Right renal pelvis (tissue), 4 donors: ENCODE measurements at regions not wholly inside any gene's neighbourhood (a gene's known extent, or its start where the extent isn't known, plus 50 kb on each side); places are given as distances from the start of the nearest gene placed in this dataset.
A peak's percentile ranks its signal among the peaks of the same experiment; 100 is the strongest.

Experiments used
- DNase-seq, 4 donors: peaks; one replicate each; pipeline ENCODE4 v3.0.0-alpha.2; 2013; ENCODE audit warnings: low read depth in 4 of 4, low spot score in 3 of 4, missing footprints in 1 of 4

DNA sequence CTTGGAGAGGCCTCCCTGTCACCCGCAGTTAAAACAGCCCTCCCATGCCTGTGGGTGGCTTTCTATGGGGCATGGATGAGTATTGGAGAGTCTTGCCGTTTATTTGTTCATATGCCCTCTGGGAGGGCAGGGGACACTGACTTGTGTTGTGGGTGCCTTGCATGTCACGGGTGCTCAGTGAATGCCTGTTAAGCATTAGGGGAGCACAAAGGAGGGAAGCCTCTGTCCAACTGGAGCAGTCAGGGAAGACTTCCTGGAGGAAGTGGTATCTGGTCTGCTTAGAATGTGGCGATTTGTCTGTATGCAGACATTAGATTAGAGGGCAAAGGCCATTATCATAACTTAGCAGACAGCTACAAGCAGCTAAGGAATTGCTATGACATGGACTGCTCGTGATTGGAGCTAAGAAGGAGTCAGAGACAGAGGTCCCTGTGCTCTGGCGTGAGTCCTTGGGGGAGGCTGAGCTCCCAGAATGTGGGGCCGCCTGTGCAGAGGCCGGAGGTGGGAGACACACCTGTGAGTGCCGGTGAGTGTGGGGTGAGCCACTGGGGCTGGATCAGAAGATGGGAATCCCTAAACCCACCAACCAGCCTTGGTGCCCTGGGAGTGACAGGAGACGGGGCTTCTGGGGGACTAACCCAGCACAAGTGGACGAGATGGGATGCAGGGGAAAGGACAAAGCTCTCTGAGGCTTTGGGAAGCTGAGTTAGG is 286.1 kb downstream of the SEC14L1 start:
- no peak for DNase-seq

GRCh38 chr17:77427391-77427991 is 286.7 kb downstream of the SEC14L1 start:
- no peak for DNase-seq

DNA sequence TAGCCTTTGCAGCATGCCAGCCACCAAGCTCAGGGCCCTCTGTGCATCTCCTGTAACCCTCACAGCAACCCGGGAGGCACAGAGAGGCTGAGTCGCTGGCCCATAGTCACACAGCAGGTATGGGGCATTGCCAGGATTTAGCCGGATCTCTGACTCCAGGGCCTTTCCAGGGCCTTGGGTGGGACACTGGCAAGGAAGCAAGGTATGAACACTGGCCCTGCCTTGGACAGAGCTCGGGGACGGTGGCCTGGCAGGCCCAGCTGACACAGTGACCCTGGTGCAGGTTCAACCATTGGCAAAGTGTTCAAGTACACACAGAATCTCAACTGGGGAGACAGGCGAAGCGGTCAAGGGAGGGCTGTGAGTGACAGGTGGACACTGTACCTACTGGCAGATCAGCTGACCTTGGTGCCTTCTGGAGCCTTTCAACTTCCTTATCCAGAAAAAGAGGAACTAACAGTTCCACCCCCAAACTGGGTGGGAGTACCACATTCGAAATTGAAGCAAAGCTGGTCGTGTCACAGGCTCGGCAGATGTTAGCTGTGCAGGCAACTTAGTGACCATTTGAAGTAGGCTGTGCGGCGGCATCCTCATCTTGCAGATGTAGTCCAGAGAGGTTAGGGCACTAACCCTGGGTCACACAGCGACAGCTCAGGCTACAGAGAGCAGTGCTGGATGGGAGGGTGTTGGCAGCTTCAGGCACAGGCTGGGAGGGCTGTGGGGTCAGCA is 287.4 kb downstream of the SEC14L1 start:
- no peak for DNase-seq

- DNase-seq: no peak
Observed at GRCh38 chr17:77428749-77429368, 288.1 kb downstream of the SEC14L1 start.

DNA sequence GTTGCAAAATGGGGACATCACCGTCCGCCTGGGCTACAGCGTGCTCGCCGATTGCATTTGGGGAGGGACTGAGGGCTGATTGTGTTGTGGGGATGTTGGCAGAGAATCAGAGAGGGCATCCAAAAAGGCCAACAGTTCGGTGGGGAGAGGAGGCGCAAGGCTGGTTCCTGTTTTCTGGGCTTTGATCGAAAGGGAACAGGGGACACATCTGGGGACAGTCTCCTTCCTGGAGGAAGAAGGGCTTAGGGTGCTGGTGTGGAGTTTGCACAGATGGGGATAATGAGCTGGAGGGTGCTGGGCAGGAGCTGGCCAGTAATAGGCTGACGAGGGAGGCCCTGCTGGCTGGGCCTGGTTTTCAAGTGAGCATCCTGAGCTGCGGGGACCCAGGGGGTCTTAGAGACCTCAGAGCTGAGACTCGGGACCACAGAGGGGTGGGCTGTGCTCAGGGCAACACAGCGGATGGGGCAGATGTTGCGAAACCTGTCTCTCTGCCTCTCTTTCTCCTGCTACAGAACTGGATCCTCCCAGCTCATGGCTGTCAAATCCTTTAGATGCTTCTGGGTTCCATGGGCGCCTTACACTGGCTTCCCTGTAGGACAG is 288.7 kb downstream of the SEC14L1 start:
- DNase-seq: no peak

DNA sequence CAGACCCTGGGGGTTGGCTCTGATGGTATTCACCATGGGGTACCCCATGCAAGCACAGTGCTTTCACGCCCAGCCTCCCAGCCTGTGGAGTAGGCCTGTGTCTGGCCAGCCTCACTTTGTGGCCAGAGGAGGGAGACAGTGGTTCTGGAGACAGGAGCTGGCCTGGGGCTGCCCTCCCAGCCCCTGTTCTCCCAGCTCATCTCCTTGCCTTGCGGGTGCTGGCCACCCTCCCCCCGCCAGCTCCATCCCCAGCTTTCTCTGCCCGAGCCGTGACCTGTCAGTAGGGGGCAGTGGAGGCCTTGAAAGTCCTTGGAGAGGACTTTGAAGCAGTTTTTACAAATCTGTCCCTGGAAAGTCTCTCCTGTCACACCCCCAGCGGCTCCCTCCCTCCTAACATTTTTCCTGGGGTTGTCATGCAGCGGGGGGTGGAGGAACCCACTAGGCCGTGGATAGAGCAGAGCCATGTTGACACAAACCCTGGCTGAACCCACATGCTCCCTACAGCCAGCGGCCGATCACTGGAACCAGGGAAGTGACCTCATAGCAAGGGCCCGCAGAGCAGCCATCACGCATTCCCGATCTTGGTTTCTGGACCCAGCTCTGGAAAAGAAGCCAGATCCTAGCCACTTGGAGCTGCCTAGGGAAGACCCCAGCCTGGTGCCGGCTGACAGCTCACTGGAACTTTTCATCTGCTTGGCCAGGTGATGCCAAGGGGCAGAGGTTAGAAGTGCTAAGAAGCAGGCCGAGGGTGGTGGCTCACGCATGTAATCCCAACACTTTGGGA is 289.4 kb downstream of the SEC14L1 start:
- DNase-seq: peak in 2 of 4 donors; percentile 77 to 85

GRCh38 chr17:77432034-77432661 is 291.4 kb downstream of the SEC14L1 start:
- no peak for DNase-seq

- DNase-seq: no peak
Observed at GRCh38 chr17:77432742-77433141, 292.0 kb downstream of the SEC14L1 start.

GRCh38 chr17:77433385-77434135 is 292.8 kb downstream of the SEC14L1 start:
- no peak for DNase-seq

DNA sequence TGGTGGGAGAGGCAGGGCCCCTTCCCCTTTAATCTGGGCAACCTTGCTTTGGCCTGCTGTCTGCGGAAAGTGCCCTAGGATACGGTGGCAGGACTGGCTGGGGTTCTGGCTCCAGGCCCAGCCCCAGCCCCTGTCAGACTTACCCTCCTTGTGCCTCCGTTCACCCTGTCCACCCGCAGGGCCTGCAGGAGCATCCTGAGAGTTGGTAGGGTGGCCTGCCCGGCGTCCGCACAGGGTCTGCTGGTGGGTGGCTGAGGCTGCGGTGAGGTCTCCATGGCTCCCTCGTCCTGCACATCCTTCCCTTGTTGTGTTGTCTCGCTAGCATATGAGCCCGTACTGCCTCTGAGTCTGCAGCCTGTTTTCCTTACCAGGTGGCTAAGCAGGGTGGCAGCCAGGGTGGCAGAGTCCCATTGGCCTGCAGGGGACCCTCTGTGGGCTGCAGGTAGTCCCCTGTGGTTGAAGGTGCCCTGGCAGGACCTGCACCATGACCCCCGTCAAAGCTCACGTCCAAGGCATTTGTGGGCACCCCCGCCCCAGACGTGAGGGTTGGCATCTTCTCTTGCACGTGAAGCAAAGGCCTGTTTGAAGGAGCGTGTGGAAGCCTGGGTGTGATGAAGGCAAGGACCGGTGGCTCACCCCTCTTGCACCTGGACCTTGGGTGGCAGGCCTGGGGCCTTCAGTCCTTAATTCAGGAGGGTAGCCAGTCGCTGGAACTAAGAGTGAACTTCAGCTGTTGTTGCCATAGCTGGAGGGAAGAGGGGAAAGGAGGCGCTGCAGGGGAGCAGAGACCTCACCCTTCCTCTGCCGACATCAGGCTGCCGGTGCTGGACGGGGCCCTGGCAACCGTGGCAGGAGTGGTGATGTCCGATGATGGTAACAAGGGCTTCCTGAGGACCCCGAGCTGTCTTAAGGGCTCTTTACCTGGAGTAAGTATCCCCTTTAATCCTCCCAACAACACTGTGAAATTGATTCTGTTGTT is 293.7 kb downstream of the SEC14L1 start:
- DNase-seq: no peak

DNA sequence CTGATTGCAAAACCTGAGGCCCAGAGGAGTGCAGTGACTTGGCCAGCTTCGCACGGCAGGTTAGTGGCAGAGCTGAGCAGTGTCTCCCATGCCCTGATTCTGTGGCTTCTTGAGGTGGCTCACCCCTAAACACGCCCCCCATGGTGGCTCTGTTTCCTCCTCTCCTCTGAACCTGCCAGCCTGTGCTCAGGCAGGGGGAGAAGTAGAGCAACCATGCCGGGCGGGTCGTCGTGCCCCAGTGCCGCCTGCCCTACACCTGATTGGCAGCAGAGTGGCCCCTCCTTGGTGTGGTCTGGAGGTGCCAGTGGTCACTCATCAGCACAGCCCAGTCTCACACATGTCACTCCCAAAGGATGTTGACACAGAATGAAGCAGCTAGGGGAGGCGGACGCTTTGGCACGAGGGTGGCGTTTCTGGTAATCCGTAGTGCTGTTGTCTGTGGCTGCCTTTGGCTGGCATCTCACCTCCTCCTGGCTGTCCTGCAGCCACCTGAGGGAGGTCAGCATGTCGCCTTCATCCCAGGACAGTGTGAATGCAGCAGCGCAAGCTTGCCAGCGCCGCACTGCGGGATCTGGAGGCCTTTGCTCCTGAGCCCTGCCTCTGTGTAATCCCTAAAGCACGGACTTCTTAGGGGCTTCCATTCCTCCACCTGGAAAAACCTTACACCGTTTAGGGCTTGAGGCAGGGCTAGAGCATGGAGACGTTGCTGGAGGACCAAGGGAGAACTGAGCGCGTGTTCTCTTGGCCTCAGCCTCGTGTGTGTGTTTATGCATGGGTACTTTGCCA is 294.7 kb downstream of the SEC14L1 start:
- no peak for DNase-seq

- DNase-seq: no peak
Observed at GRCh38 chr17:77436058-77436442, 295.3 kb downstream of the SEC14L1 start.

- no peak for DNase-seq
Observed at GRCh38 chr17:77436481-77436880, 295.7 kb downstream of the SEC14L1 start.

DNA sequence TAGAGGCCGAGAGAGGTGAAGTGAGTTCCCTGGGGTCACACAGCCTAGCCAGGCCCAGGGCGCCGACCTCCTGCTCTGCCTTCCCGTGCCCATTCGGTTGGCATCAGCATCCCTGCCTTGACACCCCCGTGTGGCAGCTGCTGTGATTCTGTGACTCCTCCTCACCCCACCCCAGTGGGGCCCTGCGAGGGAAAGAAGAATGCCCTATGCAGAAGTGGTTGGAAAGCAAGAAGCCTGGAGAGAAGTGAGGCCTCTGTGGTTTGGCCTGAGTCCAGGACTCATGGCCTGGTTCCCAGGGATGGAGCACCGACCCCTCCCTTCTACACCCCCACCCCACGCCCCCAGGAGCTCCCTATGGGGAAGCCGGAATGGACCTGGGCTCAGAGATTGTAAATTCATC is 296.2 kb downstream of the SEC14L1 start:
- DNase-seq: no peak

DNA sequence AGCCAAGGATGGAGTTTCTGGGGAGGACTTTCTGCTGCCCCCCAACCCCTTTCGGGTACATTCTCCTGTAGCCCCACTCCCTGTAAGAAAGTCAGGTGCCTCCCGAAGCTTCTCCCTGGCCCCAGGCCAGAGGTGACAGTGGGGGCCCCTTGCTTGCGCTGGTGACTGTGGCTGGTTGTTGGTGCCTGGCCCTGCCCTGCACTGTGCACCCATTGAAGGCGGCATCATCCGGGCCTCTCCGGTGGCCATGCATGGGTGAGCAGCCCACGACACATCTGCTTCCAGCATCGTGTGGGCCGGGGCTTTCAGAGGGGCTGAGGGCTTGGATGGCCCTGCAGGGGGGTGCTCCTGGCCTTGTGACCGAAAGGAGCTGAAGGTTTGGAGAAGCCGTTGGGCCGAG is 297.0 kb downstream of the SEC14L1 start:
- no peak for DNase-seq

- DNase-seq: no peak
Observed at GRCh38 chr17:77438241-77439188, 297.7 kb downstream of the SEC14L1 start.
